Panc1 (cell line): ENCODE measurements at regions not wholly inside any gene's neighbourhood (a gene's known extent, or its start where the extent isn't known, plus 50 kb on each side); places are given as distances from the start of the nearest gene placed in this dataset.

Experiments used
- ATAC-seq: fragments of 200-7000 bp; cut with Tn5 transposase; 2 replicates; pipeline ENCODE4 v1.9.1; 2020; ENCODE audit warnings: mild to moderate bottlenecking, moderate library complexity
- BruUV-seq: library from RNA; stranded (reverse); fragments of 400-500 nt; replicated peaks from 2 replicates; lab custom pipeline; 2021; lab: Mats Ljungman, UMichigan
- CTCF ChIA-PET: fragments of 300-600 bp; sonication (Branson Sonifier 250); formaldehyde crosslinking; loops from one replicate; lab custom pipeline; 2022; ENCODE audit warnings: antibody characterized with exemption; lab: Charles Lee
- POLR2A ChIA-PET: fragments of 300-600 bp; sonication (Branson Sonifier 250); formaldehyde crosslinking; loops from one replicate; lab custom pipeline; 2022; ENCODE audit warnings: antibody characterized with exemption; lab: Charles Lee
- DNase-seq: peaks from one replicate; pipeline ENCODE4 v3.0.0-alpha.2; 2010; ENCODE audit warnings: low read depth, low spot score
- H3K27ac ChIP-seq: 2 replicates; pipeline ENCODE4 v1.5.1; 2011; ENCODE audit warnings: mild to moderate bottlenecking, low read length, inconsistent platforms
- H3K27me3 ChIP-seq: fragments of 200-500 bp; sonication (Bioruptor generic); 2 replicates; pipeline ENCODE4 v1.6.0; 2014; ENCODE audit warnings: low read length, inconsistent platforms; ENCODE audit not compliant: control insufficient read depth, insufficient read depth
- H3K36me3 ChIP-seq: fragments of 200-500 bp; sonication (Bioruptor generic); 2 replicates; pipeline ENCODE4 v1.5.1; 2014; ENCODE audit warnings: inconsistent platforms, mild to moderate bottlenecking, low read length, moderate library complexity; ENCODE audit not compliant: control insufficient read depth, insufficient read depth
- H3K4me1 ChIP-seq: 2 replicates; pipeline ENCODE4 v1.5.1; 2011; ENCODE audit warnings: inconsistent platforms, mild to moderate bottlenecking, low read length, moderate library complexity; ENCODE audit not compliant: control insufficient read depth, insufficient read depth
- H3K4me3 ChIP-seq, 2 experiments: 2 replicates each; pipeline ENCODE4 v1.5.1; 2011 to 2012; ENCODE audit warnings: low read depth in 2 of 2, low read length in 2 of 2, mild to moderate bottlenecking in 2 of 2, inconsistent platforms in 1 of 2, moderate library complexity in 1 of 2
- H3K9me3 ChIP-seq: fragments of 200-500 bp; sonication (Bioruptor generic); 2 replicates; pipeline ENCODE4 v1.5.1; 2014; ENCODE audit warnings: low read depth, mild to moderate bottlenecking, inconsistent platforms, low read length, moderate library complexity; ENCODE audit not compliant: control insufficient read depth, insufficient read depth
- POLR2AphosphoS5 ChIP-seq: IDR thresholded peaks from 2 replicates; pipeline ENCODE4 v1.6.1; 2012; ENCODE audit warnings: mild to moderate bottlenecking, low read depth, low read length, moderate library complexity
- REST ChIP-seq, 2 experiments: IDR thresholded peaks; 2 replicates each; pipeline ENCODE4 v1.6.1; 2011 to 2012; ENCODE audit warnings: low read depth in 2 of 2, control low read depth in 1 of 2, low read length in 1 of 2, mild to moderate bottlenecking in 1 of 2, moderate library complexity in 1 of 2; ENCODE audit not compliant: insufficient read depth in 1 of 2
- SIN3A ChIP-seq: IDR thresholded peaks from 2 replicates; pipeline ENCODE4 v1.6.1; 2012; ENCODE audit warnings: low read depth, mild to moderate bottlenecking, low read length, moderate library complexity, borderline replicate concordance; ENCODE audit not compliant: insufficient read depth
- TCF7L2 ChIP-seq: IDR thresholded peaks from 2 replicates; pipeline ENCODE4 v1.6.1; 2011; ENCODE audit warnings: mild to moderate bottlenecking, low read depth, low read length, inconsistent platforms
- in situ Hi-C: cut with HindIII; loops from 2 replicates; pipeline ENCODE4 v1.10.0; 2016; ENCODE audit warnings: low sequenced_read_pairs, low pct_unique_long_range_greater_than_20kb
- intact Hi-C: fragments of 100-400 bp; cut with micrococcal nuclease; formaldehyde crosslinking; loops from one replicate; pipeline ENCODE4 v1.10.0; 2022; ENCODE audit not compliant: unreplicated experiment
- TF ChIP-seq, protein P1 (sequence below): fragments of 450-650 bp; IDR thresholded peaks from 2 replicates; pipeline ENCODE4 v1.5.1; 2017; ENCODE audit warnings: mild to moderate bottlenecking

- POLR2A ChIA-PET = no interaction called here
Observed at GRCh38 chr3:106750092-106750491, 627.1 kb upstream of the CCDC54 start.

DNA sequence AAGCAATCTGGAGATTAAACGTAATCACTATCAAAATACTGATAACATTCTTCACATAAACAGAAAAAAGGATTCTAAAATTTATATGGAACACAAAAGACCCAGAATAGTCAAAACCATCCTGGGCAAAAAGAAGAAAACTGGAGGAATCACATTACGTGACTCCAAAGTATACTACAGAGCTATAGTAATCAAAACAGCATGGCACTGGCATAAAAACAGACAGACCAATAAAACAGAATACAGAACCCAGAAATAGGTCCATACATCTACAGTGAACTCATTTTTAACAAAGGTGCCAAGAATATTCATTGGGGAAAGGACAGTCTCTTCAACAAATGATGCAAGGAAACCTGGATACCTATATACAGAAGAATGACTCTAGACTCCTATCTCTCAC lies 621.9 kb upstream of the CCDC54 start:
- Histone ChIP-seq H3K9me3 (no peaks in the 10 kb centered on the region; the same call in 1 of the 2 replicates), H3K4me1 (no peaks in the 10 kb centered on the region), H3K4me3 (no peak overlapping the region), H3K36me3 (no peaks in the 10 kb centered on the region), H3K27me3 (no peaks in the 10 kb centered on the region), H3K27ac (no peak overlapping the region)
- ChIA-PET POLR2A (no interaction called here), CTCF (no interaction called here)
- no peak for DNase-seq
- ATAC-seq = no peak
- intact Hi-C loops = no loop called here
- no TSS peak for BruUV-seq
- TF ChIP-seq REST (IDR thresholded peaks at IDR 0.05; ENCODE audit: insufficient read depth in 1 of 2, low read depth in 2 of 2, low read length in 1 of 2) = no peak
- TF ChIP-seq POLR2AphosphoS5 = no peak
- no peak for TF ChIP-seq SIN3A
- TF ChIP-seq TCF7L2 = no peak
- TF ChIP-seq, protein P1, sequence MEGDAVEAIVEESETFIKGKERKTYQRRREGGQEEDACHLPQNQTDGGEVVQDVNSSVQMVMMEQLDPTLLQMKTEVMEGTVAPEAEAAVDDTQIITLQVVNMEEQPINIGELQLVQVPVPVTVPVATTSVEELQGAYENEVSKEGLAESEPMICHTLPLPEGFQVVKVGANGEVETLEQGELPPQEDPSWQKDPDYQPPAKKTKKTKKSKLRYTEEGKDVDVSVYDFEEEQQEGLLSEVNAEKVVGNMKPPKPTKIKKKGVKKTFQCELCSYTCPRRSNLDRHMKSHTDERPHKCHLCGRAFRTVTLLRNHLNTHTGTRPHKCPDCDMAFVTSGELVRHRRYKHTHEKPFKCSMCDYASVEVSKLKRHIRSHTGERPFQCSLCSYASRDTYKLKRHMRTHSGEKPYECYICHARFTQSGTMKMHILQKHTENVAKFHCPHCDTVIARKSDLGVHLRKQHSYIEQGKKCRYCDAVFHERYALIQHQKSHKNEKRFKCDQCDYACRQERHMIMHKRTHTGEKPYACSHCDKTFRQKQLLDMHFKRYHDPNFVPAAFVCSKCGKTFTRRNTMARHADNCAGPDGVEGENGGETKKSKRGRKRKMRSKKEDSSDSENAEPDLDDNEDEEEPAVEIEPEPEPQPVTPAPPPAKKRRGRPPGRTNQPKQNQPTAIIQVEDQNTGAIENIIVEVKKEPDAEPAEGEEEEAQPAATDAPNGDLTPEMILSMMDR = no peak
- in situ Hi-C loops = no loop called here

More at GRCh38 chr3:106750092-106750491, 627.1 kb upstream of the CCDC54 start:
- Histone ChIP-seq H3K4me3 (no peak overlapping the region), H3K36me3 (no peaks in the 10 kb centered on the region), H3K27ac (no peak overlapping the region), H3K9me3 (no peaks in the 10 kb centered on the region; the same call in 1 of the 2 replicates), H3K4me1 (no peaks in the 10 kb centered on the region), H3K27me3 (no peaks in the 10 kb centered on the region)
- ATAC-seq (no peak), DNase-seq (no peak)
- BruUV-seq = no TSS peak
- TF ChIP-seq, protein P1 = no peak
- no peak for TF ChIP-seq SIN3A
- no peak for TF ChIP-seq REST (IDR thresholded peaks at IDR 0.05; ENCODE audit: insufficient read depth in 1 of 2, low read depth in 2 of 2, low read length in 1 of 2)
- TF ChIP-seq TCF7L2 = no peak
- no peak for TF ChIP-seq POLR2AphosphoS5
- CTCF ChIA-PET = no interaction called here
- in situ Hi-C loops = no loop called here
- intact Hi-C loops = no loop called here
